Right atrium auricular region (tissue), 2 donors: ENCODE measurements at regions not wholly inside any gene's neighbourhood (a gene's known extent, or its start where the extent isn't known, plus 50 kb on each side); places are given as distances from the start of the nearest gene placed in this dataset.
"Not testable (repeated sequence)": the region's sequence is repeated elsewhere in the genome, so short reads cannot be mapped to it uniquely, and the experiment has no call there.

Experiments used
- DNase-seq: peaks from one replicate; pipeline ENCODE4 v3.0.0-alpha.2; 2019; ENCODE audit warnings: low spot score
- H3K27ac ChIP-seq, 2 donors: fragments of 200-600 bp; sonication (generic); 1 replicate in 1 of 2; 2 replicates in 1 of 2; pipeline ENCODE4 v1.5.1; 2016 to 2019
- H3K27me3 ChIP-seq, 2 donors: fragments of 200-600 bp; sonication (generic); one replicate each; pipeline versions ENCODE4 v1.5.1 to v1.6.0; 2017 to 2019
- H3K36me3 ChIP-seq: fragments of 200-600 bp; sonication (generic); one replicate; pipeline ENCODE4 v1.5.1; 2016
- H3K4me1 ChIP-seq, 2 donors: fragments of 200-600 bp; sonication (generic); one replicate each; pipeline versions ENCODE4 v1.5.1 to v1.6.0; 2017 to 2019
- H3K4me3 ChIP-seq, 2 donors: fragments of 200-600 bp; sonication (generic); 1 replicate in 1 of 2; 2 replicates in 1 of 2; pipeline ENCODE4 v1.5.1; 2017 to 2019; ENCODE audit warnings: mild to moderate bottlenecking in 1 of 2, moderate library complexity in 1 of 2
- H3K9me3 ChIP-seq, 2 donors: fragments of 200-600 bp; sonication (generic); one replicate each; pipeline ENCODE4 v1.5.1; 2019
- TF ChIP-seq, protein P1 (sequence below), 2 donors: fragments of 200-600 bp; sonication (generic); IDR thresholded peaks; one replicate each; pipeline ENCODE4 v1.5.1; 2019; ENCODE audit warnings: antibody characterized with exemption in 2 of 2

DNA sequence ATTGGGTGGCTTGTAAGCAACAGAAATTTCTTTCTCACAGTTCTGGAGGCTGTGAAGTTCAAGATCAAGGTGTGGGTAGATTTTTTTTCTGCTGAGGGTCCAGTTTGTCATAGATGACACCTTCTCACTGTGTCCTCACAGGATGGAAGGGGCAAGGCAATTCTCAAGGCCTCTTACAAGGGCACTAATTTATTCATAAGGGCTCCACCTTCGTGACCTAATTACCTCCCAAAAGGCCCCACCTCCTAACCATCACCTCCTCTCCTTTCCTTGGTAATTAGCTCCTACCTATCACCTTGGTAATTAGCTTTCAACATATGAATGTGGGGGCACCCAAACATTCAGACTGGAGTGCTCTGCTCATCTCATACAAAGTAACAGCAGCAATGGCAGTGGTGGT is 92.3 kb upstream of the CD44 start:
- Histone ChIP-seq H3K9me3 (no peaks in the 10 kb centered on the region), H3K4me1 (peaks cover 0 to 5% of the 10 kb centered on the region in 2 donors), H3K36me3 (no peaks in the 10 kb centered on the region), H3K4me3 (no peak overlapping the region), H3K27ac (no peak overlapping the region), H3K27me3 (no peaks in the 10 kb centered on the region)
- TF ChIP-seq, protein P1, sequence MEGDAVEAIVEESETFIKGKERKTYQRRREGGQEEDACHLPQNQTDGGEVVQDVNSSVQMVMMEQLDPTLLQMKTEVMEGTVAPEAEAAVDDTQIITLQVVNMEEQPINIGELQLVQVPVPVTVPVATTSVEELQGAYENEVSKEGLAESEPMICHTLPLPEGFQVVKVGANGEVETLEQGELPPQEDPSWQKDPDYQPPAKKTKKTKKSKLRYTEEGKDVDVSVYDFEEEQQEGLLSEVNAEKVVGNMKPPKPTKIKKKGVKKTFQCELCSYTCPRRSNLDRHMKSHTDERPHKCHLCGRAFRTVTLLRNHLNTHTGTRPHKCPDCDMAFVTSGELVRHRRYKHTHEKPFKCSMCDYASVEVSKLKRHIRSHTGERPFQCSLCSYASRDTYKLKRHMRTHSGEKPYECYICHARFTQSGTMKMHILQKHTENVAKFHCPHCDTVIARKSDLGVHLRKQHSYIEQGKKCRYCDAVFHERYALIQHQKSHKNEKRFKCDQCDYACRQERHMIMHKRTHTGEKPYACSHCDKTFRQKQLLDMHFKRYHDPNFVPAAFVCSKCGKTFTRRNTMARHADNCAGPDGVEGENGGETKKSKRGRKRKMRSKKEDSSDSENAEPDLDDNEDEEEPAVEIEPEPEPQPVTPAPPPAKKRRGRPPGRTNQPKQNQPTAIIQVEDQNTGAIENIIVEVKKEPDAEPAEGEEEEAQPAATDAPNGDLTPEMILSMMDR (IDR thresholded peaks at IDR 0.05) = no peak
- no peak for DNase-seq

DNA sequence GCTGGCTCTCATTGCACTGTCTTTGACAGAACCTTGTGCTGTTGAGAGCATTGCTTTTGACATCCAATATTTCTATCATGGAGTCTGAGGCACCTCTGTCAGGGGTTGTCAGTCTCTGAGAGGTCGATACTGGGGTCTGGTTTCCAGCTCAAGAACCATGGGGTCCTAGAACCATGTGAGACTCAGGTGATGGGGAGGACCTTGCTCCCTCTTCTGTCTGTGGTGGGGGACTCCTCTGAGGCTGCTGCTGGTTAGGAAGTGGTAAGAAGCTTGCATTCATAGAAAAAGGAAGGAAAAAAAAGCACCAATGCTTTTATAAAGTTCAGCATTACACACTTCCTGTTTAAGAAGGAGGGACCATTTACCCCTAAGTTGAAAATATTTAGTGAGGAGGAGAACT is 91.8 kb upstream of the CD44 start:
- H3K36me3 ChIP-seq = no peaks in the 10 kb centered on the region
- no peak for DNase-seq
- H3K4me1 ChIP-seq = peaks cover 0 to 5% of the 10 kb centered on the region in 2 donors
- no peak overlapping the region for H3K4me3 ChIP-seq
- H3K27me3 ChIP-seq = no peaks in the 10 kb centered on the region
- no peaks in the 10 kb centered on the region for H3K9me3 ChIP-seq
- no peak overlapping the region for H3K27ac ChIP-seq
- TF ChIP-seq, protein P1 (IDR thresholded peaks at IDR 0.05) = no peak

DNA sequence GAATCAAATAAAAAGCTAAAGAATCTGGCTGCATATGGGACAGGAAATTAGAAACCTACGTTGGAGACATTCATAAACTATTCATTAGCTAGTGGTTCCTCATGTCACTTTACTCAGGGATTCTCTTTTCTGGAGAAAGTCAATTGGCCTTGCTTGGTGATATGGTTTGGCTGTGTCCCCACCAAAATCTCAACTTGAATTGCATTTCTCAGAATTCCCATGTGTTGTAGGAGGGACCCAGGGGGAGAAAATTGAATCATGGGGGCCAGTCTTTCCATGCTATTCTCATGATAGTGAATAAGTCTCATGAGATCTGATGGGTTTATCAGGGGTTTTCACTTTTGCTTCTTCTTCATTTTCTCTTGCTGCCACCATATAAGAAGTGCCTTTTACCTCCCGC is 91.2 kb upstream of the CD44 start:
- no peaks in the 10 kb centered on the region for H3K27me3 ChIP-seq
- H3K27ac ChIP-seq = no peak overlapping the region
- DNase-seq = no peak
- H3K4me1 ChIP-seq = peaks cover 0 to 5% of the 10 kb centered on the region in 2 donors
- H3K9me3 ChIP-seq = no peaks in the 10 kb centered on the region
- H3K36me3 ChIP-seq = no peaks in the 10 kb centered on the region
- H3K4me3 ChIP-seq = no peak overlapping the region
- TF ChIP-seq, protein P1 (IDR thresholded peaks at IDR 0.05) = no peak

DNA sequence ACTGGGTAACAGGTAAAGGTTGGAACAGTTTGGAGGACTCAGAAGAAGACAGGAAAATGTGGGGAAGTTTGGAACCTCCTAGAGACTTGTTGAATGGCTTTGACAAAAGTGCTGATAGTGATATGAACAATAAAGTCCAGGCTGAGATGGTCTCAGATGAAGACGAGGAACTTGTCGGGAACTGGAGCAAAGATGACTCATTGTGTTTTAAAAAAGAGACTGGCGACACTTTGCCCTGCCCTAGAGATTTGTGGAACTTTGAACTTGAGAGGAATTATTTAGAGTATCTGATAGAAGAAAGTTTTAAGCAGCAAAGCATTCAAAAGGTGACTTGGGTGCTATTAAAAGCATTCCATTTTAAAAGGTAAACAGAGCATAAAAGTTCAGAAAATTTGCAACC is 90.6 kb upstream of the CD44 start:
- not testable (repeated sequence) for H3K27me3 ChIP-seq, H3K9me3 ChIP-seq, H3K4me3 ChIP-seq, H3K36me3 ChIP-seq, DNase-seq, H3K27ac ChIP-seq, H3K4me1 ChIP-seq

DNA sequence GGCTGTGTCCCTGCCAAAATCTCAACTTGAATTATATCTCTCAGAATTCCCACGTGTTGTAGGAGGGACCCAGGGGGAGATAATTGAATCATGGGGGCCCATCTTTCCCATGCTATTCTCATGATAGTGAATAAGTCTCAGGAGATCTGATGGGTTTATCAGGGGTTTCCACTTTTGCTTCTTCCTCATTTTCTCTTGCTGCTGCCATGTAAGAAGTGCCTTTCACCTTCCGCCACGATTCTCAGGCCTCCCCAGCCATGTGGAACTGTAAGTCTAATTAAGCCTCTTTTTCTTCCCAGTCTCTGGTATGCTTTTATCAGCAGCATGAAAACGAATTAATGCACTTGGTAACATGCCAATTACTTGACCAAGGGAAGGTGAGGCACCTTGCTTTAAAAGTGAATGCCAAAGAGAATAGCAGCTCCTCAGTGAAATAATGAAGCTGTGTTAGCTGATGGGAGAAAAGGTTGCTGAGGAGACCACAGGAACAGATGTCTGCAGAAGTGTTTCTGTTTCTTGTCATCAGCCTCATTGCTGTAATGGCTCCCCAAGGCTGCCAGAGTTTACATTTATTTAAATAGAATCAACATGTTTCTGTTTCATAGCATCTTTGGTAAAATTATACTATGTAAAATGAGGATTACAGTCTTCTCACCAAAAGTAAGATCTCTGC is 89.0 kb upstream of the CD44 start:
- no peak overlapping the region for H3K4me3 ChIP-seq
- peaks cover 0 to 5% of the 10 kb centered on the region in 2 donors for H3K4me1 ChIP-seq
- H3K27me3 ChIP-seq = no peaks in the 10 kb centered on the region
- TF ChIP-seq, protein P1 (IDR thresholded peaks at IDR 0.05) = no peak
- H3K36me3 ChIP-seq = no peaks in the 10 kb centered on the region
- H3K27ac ChIP-seq = no peak overlapping the region
- no peak for DNase-seq
- no peaks in the 10 kb centered on the region for H3K9me3 ChIP-seq

DNA sequence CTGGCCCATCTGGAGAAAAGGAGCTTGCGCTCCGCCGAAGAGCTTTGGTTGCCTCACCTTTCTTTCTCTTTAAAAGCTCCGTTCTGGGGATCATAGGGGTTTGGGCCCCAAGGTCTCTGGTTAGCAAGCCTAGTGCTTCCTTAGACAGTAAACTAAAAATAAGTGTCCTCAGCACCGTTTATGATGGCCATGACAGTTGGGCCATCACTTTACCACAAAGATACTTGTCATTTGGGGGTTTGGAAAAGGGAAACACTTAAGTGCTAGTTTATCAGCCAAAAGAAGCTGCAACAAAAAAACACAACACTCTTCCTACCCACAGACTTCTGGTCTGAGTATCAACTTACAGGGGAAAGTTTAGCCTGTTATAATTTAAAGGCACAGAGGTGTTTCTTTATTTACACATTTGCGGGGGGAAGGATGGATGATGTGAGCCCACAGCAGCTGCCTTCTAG is 88.4 kb upstream of the CD44 start:
- H3K9me3 ChIP-seq = no peaks in the 10 kb centered on the region
- no peaks in the 10 kb centered on the region for H3K27me3 ChIP-seq
- H3K4me1 ChIP-seq = peaks cover 0 to 5% of the 10 kb centered on the region in 2 donors
- no peak for DNase-seq
- TF ChIP-seq, protein P1 (IDR thresholded peaks at IDR 0.05) = no peak
- H3K27ac ChIP-seq = no peak overlapping the region
- no peak overlapping the region for H3K4me3 ChIP-seq
- H3K36me3 ChIP-seq = no peaks in the 10 kb centered on the region
